ENCODE measurements at regions not wholly inside any gene's neighbourhood (a gene's known extent, or its start where the extent isn't known, plus 50 kb on each side); places are given as distances from the start of the nearest gene placed in this dataset.
A peak's percentile ranks its signal among the peaks of the same experiment; 100 is the strongest.

DNA sequence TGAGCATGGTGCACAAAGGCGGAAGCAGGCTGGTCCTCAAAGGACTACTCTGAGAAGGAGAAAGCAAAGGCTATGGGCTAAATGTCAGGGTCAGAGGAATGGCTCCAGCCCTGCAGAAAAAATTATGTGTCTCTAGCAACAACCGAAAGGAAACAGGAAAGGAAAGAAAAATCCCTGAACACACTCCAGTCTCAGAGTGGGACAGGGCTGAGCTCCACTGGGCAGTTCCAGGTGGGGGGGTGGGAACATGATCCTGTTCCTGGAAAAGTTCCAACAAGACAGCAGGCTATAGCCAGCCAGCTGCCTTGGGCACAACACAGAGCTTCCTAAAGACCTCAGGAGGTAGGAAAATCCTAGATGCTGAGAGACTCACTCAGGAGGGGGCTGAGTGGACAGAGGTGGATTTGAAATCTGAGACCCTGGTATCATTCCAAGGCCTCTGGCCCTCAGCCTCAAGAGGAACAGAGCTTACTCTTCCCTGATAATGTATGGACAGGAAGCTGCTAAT is 1088.2 kb downstream of the TBC1D22A start:
- no peaks in the 10 kb centered on the region for H3K9me3 ChIP-seq
- DNase-seq (ENCODE audit: low spot score), result no peak
- no peak overlapping the region for H3K4me3 ChIP-seq
- no peaks in the 10 kb centered on the region for H3K27me3 ChIP-seq
- no peaks in the 10 kb centered on the region for H3K4me1 ChIP-seq
- TF ChIP-seq, protein P1, sequence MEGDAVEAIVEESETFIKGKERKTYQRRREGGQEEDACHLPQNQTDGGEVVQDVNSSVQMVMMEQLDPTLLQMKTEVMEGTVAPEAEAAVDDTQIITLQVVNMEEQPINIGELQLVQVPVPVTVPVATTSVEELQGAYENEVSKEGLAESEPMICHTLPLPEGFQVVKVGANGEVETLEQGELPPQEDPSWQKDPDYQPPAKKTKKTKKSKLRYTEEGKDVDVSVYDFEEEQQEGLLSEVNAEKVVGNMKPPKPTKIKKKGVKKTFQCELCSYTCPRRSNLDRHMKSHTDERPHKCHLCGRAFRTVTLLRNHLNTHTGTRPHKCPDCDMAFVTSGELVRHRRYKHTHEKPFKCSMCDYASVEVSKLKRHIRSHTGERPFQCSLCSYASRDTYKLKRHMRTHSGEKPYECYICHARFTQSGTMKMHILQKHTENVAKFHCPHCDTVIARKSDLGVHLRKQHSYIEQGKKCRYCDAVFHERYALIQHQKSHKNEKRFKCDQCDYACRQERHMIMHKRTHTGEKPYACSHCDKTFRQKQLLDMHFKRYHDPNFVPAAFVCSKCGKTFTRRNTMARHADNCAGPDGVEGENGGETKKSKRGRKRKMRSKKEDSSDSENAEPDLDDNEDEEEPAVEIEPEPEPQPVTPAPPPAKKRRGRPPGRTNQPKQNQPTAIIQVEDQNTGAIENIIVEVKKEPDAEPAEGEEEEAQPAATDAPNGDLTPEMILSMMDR (IDR thresholded peaks at IDR 0.05), result no peak
- no peak overlapping the region for H3K27ac ChIP-seq
- no peaks in the 10 kb centered on the region for H3K36me3 ChIP-seq

DNA sequence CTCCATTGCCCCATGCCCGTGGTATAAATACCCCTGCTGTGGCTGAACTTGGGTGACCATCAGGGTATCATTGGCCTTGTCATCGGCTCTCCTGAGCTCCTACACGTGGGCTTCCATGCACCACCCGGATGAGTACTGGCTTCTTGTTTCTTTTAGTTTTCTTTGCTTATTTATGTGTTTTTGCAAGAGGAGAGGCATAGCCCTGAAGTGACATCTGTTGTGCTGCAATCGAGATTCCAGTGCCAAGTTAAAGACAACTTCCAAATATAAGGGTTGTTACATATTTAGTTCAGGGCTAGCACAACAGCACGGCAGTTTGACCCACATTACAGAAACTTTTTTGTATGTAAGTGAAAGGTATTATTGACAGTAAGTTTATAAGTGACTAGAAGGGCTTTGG is 1087.1 kb downstream of the TBC1D22A start:
- DNase-seq (ENCODE audit: low spot score), result no peak
- TF ChIP-seq, protein P1 (IDR thresholded peaks at IDR 0.05), result no peak

DNA sequence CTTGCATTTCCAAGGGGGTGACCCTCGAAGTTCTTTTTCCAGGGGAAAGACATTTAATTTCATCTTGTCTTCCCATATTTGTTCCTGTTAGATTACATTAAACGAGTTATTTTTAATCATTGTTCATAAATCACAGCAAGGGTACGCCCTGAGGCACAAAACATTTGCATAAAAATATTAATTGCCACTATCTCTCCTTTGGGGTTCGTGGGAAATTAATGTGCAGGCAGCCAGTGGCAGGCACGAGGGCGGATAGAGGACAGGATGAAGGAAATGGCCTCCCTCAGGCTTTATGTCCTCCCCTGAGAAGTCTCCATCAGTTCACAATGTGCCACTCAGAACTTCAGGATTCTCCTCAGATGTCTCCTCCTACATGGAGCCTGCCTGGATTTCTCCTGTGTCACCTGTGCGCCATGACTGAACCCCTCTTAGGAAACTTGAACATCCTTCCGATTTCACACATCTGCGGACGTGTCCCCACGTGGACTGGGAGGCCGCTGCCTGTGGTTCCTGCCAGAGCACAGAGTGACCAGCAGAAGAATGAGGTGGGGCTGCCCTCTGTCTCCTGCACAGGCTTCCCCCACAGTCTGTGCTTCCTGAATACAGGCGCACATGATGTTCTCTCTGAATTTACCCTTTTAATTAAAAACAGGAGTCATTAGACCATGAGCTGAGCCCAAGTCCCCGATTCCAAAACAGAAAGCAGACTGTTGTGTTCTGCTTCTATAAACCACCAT is 1085.9 kb downstream of the TBC1D22A start:
- DNase-seq (ENCODE audit: low spot score), result peak; percentile 28
- H3K27me3 ChIP-seq, result no peaks in the 10 kb centered on the region
- no peaks in the 10 kb centered on the region for H3K36me3 ChIP-seq
- no peaks in the 10 kb centered on the region for H3K9me3 ChIP-seq
- TF ChIP-seq, protein P1 (IDR thresholded peaks at IDR 0.05), result no peak
- H3K4me1 ChIP-seq, result no peaks in the 10 kb centered on the region
- H3K4me3 ChIP-seq, result no peak overlapping the region
- no peak overlapping the region for H3K27ac ChIP-seq

More for the DNA sequence above, 1087.1 kb downstream of the TBC1D22A start:
- Histone ChIP-seq H3K4me1 (no peaks in the 10 kb centered on the region), H3K27ac (no peak overlapping the region), H3K9me3 (no peaks in the 10 kb centered on the region), H3K4me3 (no peak overlapping the region), H3K36me3 (no peaks in the 10 kb centered on the region), H3K27me3 (no peaks in the 10 kb centered on the region)

DNA sequence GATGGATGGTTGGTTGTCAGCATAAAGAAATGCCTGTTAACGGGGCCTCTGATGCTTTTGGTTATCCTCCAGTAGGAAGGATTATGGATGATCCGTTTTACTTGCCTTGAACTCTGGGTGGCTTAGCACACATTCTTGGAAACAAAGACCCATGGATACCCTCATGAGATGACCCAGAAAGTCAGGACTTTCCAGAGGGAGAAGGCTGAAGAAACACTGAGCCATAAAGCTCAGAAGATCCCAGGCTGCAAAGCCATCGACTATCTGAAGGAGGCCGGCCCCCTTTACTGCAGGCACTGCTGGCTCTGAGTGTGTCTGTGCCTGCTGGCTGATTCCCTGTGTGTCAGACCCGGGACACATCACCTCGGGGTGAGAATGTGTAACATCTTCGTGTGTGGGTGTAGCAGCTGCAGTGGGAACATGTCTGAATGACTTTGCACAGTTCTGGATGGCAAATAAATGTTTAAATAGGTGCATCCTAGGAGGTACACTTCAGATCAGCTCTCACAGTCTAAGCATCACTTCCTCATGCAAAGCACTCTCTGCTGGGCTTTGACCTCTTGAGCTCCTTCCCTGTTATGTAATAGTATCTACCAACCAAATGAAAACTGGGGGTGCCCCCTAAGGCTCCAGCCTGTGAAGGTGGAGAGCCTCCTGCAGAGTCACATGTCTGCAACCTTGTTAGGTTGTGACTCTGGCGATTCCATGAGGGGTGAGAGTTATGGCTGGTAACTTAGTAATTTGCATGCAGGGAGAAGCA is 1084.9 kb downstream of the TBC1D22A start:
- H3K4me1 ChIP-seq, result no peaks in the 10 kb centered on the region
- no peaks in the 10 kb centered on the region for H3K27me3 ChIP-seq
- TF ChIP-seq, protein P1 (IDR thresholded peaks at IDR 0.05), result no peak
- peak; percentile 36 for DNase-seq (ENCODE audit: low spot score)
- H3K27ac ChIP-seq, result no peak overlapping the region
- H3K4me3 ChIP-seq, result no peak overlapping the region
- no peaks in the 10 kb centered on the region for H3K9me3 ChIP-seq
- no peaks in the 10 kb centered on the region for H3K36me3 ChIP-seq

DNA sequence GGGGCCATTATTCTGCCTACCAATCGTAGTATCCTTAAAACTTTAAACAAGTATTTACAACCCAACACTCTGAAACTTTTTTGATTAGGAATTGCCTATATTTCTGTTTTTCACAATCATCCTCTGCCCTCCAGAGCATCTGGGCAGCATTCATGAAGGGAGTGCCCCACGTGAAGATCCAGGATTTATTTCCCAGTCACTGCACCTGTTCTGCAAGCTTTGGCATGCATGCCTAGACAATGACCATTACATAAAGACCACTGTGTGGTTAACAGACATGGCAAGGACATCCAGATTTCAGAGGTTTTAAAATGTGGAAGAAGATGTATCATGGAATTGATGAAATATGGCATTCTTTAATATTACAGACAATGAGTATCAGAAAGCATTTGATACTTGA is 1083.8 kb downstream of the TBC1D22A start:
- no peaks in the 10 kb centered on the region for H3K9me3 ChIP-seq
- no peak overlapping the region for H3K27ac ChIP-seq
- no peaks in the 10 kb centered on the region for H3K27me3 ChIP-seq
- no peaks in the 10 kb centered on the region for H3K36me3 ChIP-seq
- TF ChIP-seq, protein P1 (IDR thresholded peaks at IDR 0.05), result no peak
- no peak overlapping the region for H3K4me3 ChIP-seq
- H3K4me1 ChIP-seq, result no peaks in the 10 kb centered on the region
- no peak for DNase-seq (ENCODE audit: low spot score)

Measured in right atrium auricular region (tissue), 2 donors.